ENCODE measurements at regions not wholly inside any gene's neighbourhood (a gene's known extent, or its start where the extent isn't known, plus 50 kb on each side); places are given as distances from the start of the nearest gene placed in this dataset.

GRCh38 chr5:72599519-72600370 lies 92.5 kb upstream of the ZNF366 start:
- Mint-ChIP-seq H3K4me1 (ENCODE audit: unreplicated experiment) (peaks cover 26% of the 10 kb centered on the region), H3K9me3 (ENCODE audit: unreplicated experiment) (no peaks in the 10 kb centered on the region), H3K27me3 (ENCODE audit: unreplicated experiment) (no peaks in the 10 kb centered on the region), H3K27ac (ENCODE audit: unreplicated experiment) (peak overlapping the region; percentile 93), H3K4me3 (ENCODE audit: unreplicated experiment) (no peak overlapping the region), H3K36me3 (ENCODE audit: low read depth, unreplicated experiment) (peaks cover 10% of the 10 kb centered on the region)
- TF ChIP-seq, protein P1, sequence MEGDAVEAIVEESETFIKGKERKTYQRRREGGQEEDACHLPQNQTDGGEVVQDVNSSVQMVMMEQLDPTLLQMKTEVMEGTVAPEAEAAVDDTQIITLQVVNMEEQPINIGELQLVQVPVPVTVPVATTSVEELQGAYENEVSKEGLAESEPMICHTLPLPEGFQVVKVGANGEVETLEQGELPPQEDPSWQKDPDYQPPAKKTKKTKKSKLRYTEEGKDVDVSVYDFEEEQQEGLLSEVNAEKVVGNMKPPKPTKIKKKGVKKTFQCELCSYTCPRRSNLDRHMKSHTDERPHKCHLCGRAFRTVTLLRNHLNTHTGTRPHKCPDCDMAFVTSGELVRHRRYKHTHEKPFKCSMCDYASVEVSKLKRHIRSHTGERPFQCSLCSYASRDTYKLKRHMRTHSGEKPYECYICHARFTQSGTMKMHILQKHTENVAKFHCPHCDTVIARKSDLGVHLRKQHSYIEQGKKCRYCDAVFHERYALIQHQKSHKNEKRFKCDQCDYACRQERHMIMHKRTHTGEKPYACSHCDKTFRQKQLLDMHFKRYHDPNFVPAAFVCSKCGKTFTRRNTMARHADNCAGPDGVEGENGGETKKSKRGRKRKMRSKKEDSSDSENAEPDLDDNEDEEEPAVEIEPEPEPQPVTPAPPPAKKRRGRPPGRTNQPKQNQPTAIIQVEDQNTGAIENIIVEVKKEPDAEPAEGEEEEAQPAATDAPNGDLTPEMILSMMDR (IDR thresholded peaks at IDR 0.05; ENCODE audit: unreplicated experiment), result no peak
- DNase-seq (ENCODE audit: low spot score), result no peak

- Mint-ChIP-seq H3K9me3 (ENCODE audit: unreplicated experiment) (no peaks in the 10 kb centered on the region), H3K36me3 (ENCODE audit: low read depth, unreplicated experiment) (peaks cover 10% of the 10 kb centered on the region), H3K4me3 (ENCODE audit: unreplicated experiment) (no peak overlapping the region), H3K27me3 (ENCODE audit: unreplicated experiment) (peaks cover 1% of the 10 kb centered on the region), H3K4me1 (ENCODE audit: unreplicated experiment) (peaks cover 26% of the 10 kb centered on the region), H3K27ac (ENCODE audit: unreplicated experiment) (peak overlapping the region; percentile 93)
- no peak for DNase-seq (ENCODE audit: low spot score)
- TF ChIP-seq, protein P1 (IDR thresholded peaks at IDR 0.05; ENCODE audit: unreplicated experiment), result no peak
These were observed 91.8 kb upstream of the ZNF366 start for GRCh38 chr5:72599065-72599433.

DNA sequence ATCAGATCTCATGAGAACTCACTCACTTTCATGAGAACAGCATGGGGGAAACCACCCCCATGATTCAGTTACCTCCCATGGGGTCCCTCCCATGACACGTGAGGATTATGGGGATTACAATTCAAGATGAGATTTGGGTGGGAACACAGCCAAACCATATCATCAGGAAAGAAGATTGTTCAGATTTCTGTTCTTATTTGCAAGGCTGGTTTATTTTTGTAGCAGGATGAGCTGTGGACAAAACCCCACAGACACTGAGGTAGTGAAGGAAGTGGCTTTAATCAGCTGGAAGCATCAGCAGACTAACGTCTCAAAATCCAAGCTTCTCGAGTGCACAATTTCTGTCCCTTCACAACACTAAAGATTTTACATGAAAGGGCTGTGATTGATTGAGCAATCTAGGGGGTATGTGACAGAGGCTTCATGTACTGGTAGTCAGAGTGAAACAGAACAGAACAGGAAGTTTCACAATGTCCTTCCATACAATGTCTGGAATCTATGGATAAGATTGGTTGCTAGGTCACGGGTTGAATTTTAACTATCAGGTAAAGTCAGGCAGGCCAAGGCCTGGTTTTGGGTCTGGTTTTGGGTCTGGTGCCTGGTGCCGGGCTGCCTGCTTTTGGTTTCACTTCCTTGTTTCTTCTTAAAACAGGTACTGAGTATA lies 91.3 kb upstream of the ZNF366 start:
- peak overlapping the region; percentile 62 for H3K4me3 Mint-ChIP-seq (ENCODE audit: unreplicated experiment)
- H3K27ac Mint-ChIP-seq (ENCODE audit: unreplicated experiment), result peak overlapping the region; percentile 93
- peaks cover 26% of the 10 kb centered on the region for H3K4me1 Mint-ChIP-seq (ENCODE audit: unreplicated experiment)
- H3K36me3 Mint-ChIP-seq (ENCODE audit: low read depth, unreplicated experiment), result peaks cover 10% of the 10 kb centered on the region
- DNase-seq (ENCODE audit: low spot score), result no peak
- TF ChIP-seq, protein P1 (IDR thresholded peaks at IDR 0.05; ENCODE audit: unreplicated experiment), result no peak
- peaks cover 1% of the 10 kb centered on the region for H3K27me3 Mint-ChIP-seq (ENCODE audit: unreplicated experiment)
- H3K9me3 Mint-ChIP-seq (ENCODE audit: unreplicated experiment), result no peaks in the 10 kb centered on the region

- H3K27ac Mint-ChIP-seq (ENCODE audit: unreplicated experiment), result peak overlapping the region; percentile 93
- peak; percentile 15 for DNase-seq (ENCODE audit: low spot score)
- H3K4me1 Mint-ChIP-seq (ENCODE audit: unreplicated experiment), result peaks cover 26% of the 10 kb centered on the region
- H3K4me3 Mint-ChIP-seq (ENCODE audit: unreplicated experiment), result no peak overlapping the region
- no peaks in the 10 kb centered on the region for H3K9me3 Mint-ChIP-seq (ENCODE audit: unreplicated experiment)
- TF ChIP-seq, protein P1 (IDR thresholded peaks at IDR 0.05; ENCODE audit: unreplicated experiment), result no peak
- H3K27me3 Mint-ChIP-seq (ENCODE audit: unreplicated experiment), result peaks cover 1% of the 10 kb centered on the region
- H3K36me3 Mint-ChIP-seq (ENCODE audit: low read depth, unreplicated experiment), result peaks cover 10% of the 10 kb centered on the region
These were observed 90.3 kb upstream of the ZNF366 start for GRCh38 chr5:72597456-72597948.

GRCh38 chr5:72596956-72597355 lies 89.7 kb upstream of the ZNF366 start:
- TF ChIP-seq, protein P1 (IDR thresholded peaks at IDR 0.05; ENCODE audit: unreplicated experiment), result no peak
- Mint-ChIP-seq H3K27me3 (ENCODE audit: unreplicated experiment) (peaks cover 1% of the 10 kb centered on the region), H3K4me3 (ENCODE audit: unreplicated experiment) (no peak overlapping the region), H3K9me3 (ENCODE audit: unreplicated experiment) (no peaks in the 10 kb centered on the region), H3K27ac (ENCODE audit: unreplicated experiment) (peak overlapping the region; percentile 65), H3K4me1 (ENCODE audit: unreplicated experiment) (peaks cover 26% of the 10 kb centered on the region), H3K36me3 (ENCODE audit: low read depth, unreplicated experiment) (peaks cover 10% of the 10 kb centered on the region)
- no peak for DNase-seq (ENCODE audit: low spot score)
